ENCODE measurements at regions not wholly inside any gene's neighbourhood (a gene's known extent, or its start where the extent isn't known, plus 50 kb on each side); places are given as distances from the start of the nearest gene placed in this dataset.

- TF ChIP-seq CTCF (IDR thresholded peaks at IDR 0.05; ENCODE audit: extremely low read depth in 1 of 2, insufficient read depth in 1 of 2, low read depth in 1 of 2, low read length in 2 of 2) (no peak), EZH2 (IDR thresholded peaks at IDR 0.05; ENCODE audit: borderline replicate concordance, low read depth, low read length, severe bottlenecking) (no peak), MAX (IDR thresholded peaks at IDR 0.05; ENCODE audit: insufficient read depth, insufficient read length) (no peak), POLR2A (IDR thresholded peaks at IDR 0.05; ENCODE audit: low read depth, low read length) (no peak), MYC (IDR thresholded peaks at IDR 0.05; ENCODE audit: low read depth, low read length) (no peak), JUN (IDR thresholded peaks at IDR 0.05; ENCODE audit: borderline replicate concordance, insufficient read depth, insufficient read length, low read depth) (no peak), POLR2AphosphoS5 (IDR thresholded peaks at IDR 0.05; ENCODE audit: insufficient read depth, low read depth, low read length) (no peak), GATA2 (IDR thresholded peaks at IDR 0.05; ENCODE audit: insufficient read depth, insufficient read length, low read depth, low read length) (no peak)
Measured at GRCh38 chr14:95984206-95984605, 55.0 kb upstream of the C14orf132 start.
